ENCODE measurements at regions not wholly inside any gene's neighbourhood (a gene's known extent, or its start where the extent isn't known, plus 50 kb on each side); places are given as distances from the start of the nearest gene placed in this dataset.

- H3K4me1 Mint-ChIP-seq = no peaks in the 10 kb centered on the region
- ATAC-seq (replicated peaks) = no peak
- peaks cover 0 to 4% of the 10 kb centered on the region in 2 donors for H3K27me3 Mint-ChIP-seq
- H3K4me3 Mint-ChIP-seq = no peak overlapping the region
- H3K27ac Mint-ChIP-seq = no peak overlapping the region
- H3K9me3 Mint-ChIP-seq = peaks cover 0 to 1% of the 10 kb centered on the region in 2 donors
- no peaks in the 10 kb centered on the region for H3K36me3 Mint-ChIP-seq
- no peak for DNase-seq
Measured at GRCh38 chr5:57675236-57675635, 192.6 kb upstream of the ACTBL2 start.

- Mint-ChIP-seq H3K4me3 (no peak overlapping the region), H3K27me3 (peaks cover 0 to 4% of the 10 kb centered on the region in 2 donors), H3K9me3 (peaks cover 0 to 1% of the 10 kb centered on the region in 2 donors), H3K36me3 (no peaks in the 10 kb centered on the region), H3K4me1 (no peaks in the 10 kb centered on the region), H3K27ac (no peak overlapping the region)
- ATAC-seq (replicated peaks) (no peak), DNase-seq (no peak)
Measured at GRCh38 chr5:57671371-57671770, 188.8 kb upstream of the ACTBL2 start.

- H3K27ac Mint-ChIP-seq = no peak overlapping the region
- peaks cover 0 to 6% of the 10 kb centered on the region in 2 donors for H3K4me1 Mint-ChIP-seq
- H3K27me3 Mint-ChIP-seq = peaks cover 0 to 4% of the 10 kb centered on the region in 2 donors
- no peaks in the 10 kb centered on the region for H3K9me3 Mint-ChIP-seq
- no peaks in the 10 kb centered on the region for H3K36me3 Mint-ChIP-seq
- H3K4me3 Mint-ChIP-seq = no peak overlapping the region
- DNase-seq (no peak), ATAC-seq (replicated peaks) (no peak)
Measured at GRCh38 chr5:57666582-57666981, 184.0 kb upstream of the ACTBL2 start.

- H3K36me3 Mint-ChIP-seq = no peaks in the 10 kb centered on the region
- DNase-seq (no peak), ATAC-seq (replicated peaks) (no peak)
- no peak overlapping the region for H3K4me3 Mint-ChIP-seq
- H3K27me3 Mint-ChIP-seq = peaks cover 0 to 4% of the 10 kb centered on the region in 2 donors
- H3K27ac Mint-ChIP-seq = no peak overlapping the region
- H3K4me1 Mint-ChIP-seq = peaks cover 0 to 6% of the 10 kb centered on the region in 2 donors
- no peaks in the 10 kb centered on the region for H3K9me3 Mint-ChIP-seq
Measured at GRCh38 chr5:57665146-57665936, 182.7 kb upstream of the ACTBL2 start.

GRCh38 chr5:57664700-57665099 lies 182.1 kb upstream of the ACTBL2 start:
- Mint-ChIP-seq H3K4me1 (peaks cover 0 to 6% of the 10 kb centered on the region in 2 donors), H3K27me3 (peaks cover 0 to 4% of the 10 kb centered on the region in 2 donors), H3K27ac (no peak overlapping the region), H3K36me3 (no peaks in the 10 kb centered on the region), H3K9me3 (no peaks in the 10 kb centered on the region), H3K4me3 (no peak overlapping the region)
- no peak for ATAC-seq (replicated peaks)
- no peak for DNase-seq

- H3K36me3 Mint-ChIP-seq = no peaks in the 10 kb centered on the region
- peaks cover 0 to 7% of the 10 kb centered on the region in 2 donors for H3K27me3 Mint-ChIP-seq
- H3K27ac Mint-ChIP-seq = no peak overlapping the region
- ATAC-seq (replicated peaks) = no peak
- no peak for DNase-seq
- H3K9me3 Mint-ChIP-seq = peaks cover 0 to 4% of the 10 kb centered on the region in 2 donors
- no peak overlapping the region for H3K4me3 Mint-ChIP-seq
- peaks cover 0 to 6% of the 10 kb centered on the region in 2 donors for H3K4me1 Mint-ChIP-seq
Measured at GRCh38 chr5:57663466-57663865, 180.9 kb upstream of the ACTBL2 start.

GRCh38 chr5:57662991-57663390 lies 180.4 kb upstream of the ACTBL2 start:
- Mint-ChIP-seq H3K36me3 (no peaks in the 10 kb centered on the region), H3K9me3 (peaks cover 0 to 4% of the 10 kb centered on the region in 2 donors), H3K4me1 (peaks cover 0 to 6% of the 10 kb centered on the region in 2 donors), H3K4me3 (no peak overlapping the region), H3K27me3 (peaks cover 0 to 7% of the 10 kb centered on the region in 2 donors), H3K27ac (no peak overlapping the region)
- ATAC-seq (replicated peaks) = no peak
- no peak for DNase-seq

- Mint-ChIP-seq H3K27me3 (peaks cover 0 to 4% of the 10 kb centered on the region in 2 donors), H3K4me3 (no peak overlapping the region), H3K4me1 (peaks cover 0 to 6% of the 10 kb centered on the region in 2 donors), H3K27ac (no peak overlapping the region), H3K9me3 (peaks cover 0 to 4% of the 10 kb centered on the region in 2 donors), H3K36me3 (no peaks in the 10 kb centered on the region)
- DNase-seq (no peak), ATAC-seq (replicated peaks) (no peak)
Measured at GRCh38 chr5:57659886-57660285, 177.3 kb upstream of the ACTBL2 start.

- DNase-seq (no peak), ATAC-seq (replicated peaks) (no peak)
- Mint-ChIP-seq H3K4me3 (no peak overlapping the region), H3K27me3 (peaks cover 0 to 4% of the 10 kb centered on the region in 2 donors), H3K36me3 (no peaks in the 10 kb centered on the region), H3K9me3 (peaks cover 0 to 4% of the 10 kb centered on the region in 2 donors), H3K27ac (no peak overlapping the region), H3K4me1 (no peaks in the 10 kb centered on the region)
Measured at GRCh38 chr5:57658018-57658417, 175.4 kb upstream of the ACTBL2 start.

GRCh38 chr5:57655228-57655627 lies 172.6 kb upstream of the ACTBL2 start:
- Mint-ChIP-seq H3K36me3 (peaks cover 0 to under 1% of the 10 kb centered on the region in 2 donors), H3K27me3 (peaks cover 0 to 4% of the 10 kb centered on the region in 2 donors), H3K4me1 (no peaks in the 10 kb centered on the region), H3K9me3 (peaks cover 0 to 4% of the 10 kb centered on the region in 2 donors), H3K4me3 (no peak overlapping the region), H3K27ac (no peak overlapping the region)
- DNase-seq = no peak
- no peak for ATAC-seq (replicated peaks)

GRCh38 chr5:57653636-57654290 lies 171.2 kb upstream of the ACTBL2 start:
- H3K4me3 Mint-ChIP-seq = no peak overlapping the region
- peaks cover 0 to 1% of the 10 kb centered on the region in 2 donors for H3K9me3 Mint-ChIP-seq
- no peak for DNase-seq
- no peak overlapping the region for H3K27ac Mint-ChIP-seq
- ATAC-seq (replicated peaks) = no peak
- H3K27me3 Mint-ChIP-seq = peaks cover 0 to 3% of the 10 kb centered on the region in 2 donors
- H3K4me1 Mint-ChIP-seq = no peaks in the 10 kb centered on the region
- peaks cover 0 to 3% of the 10 kb centered on the region in 2 donors for H3K36me3 Mint-ChIP-seq

GRCh38 chr5:57651127-57651526 lies 168.5 kb upstream of the ACTBL2 start:
- Mint-ChIP-seq H3K4me3 (no peak overlapping the region), H3K9me3 (peaks cover 0 to 1% of the 10 kb centered on the region in 2 donors), H3K4me1 (no peaks in the 10 kb centered on the region), H3K27me3 (peaks cover 0 to 3% of the 10 kb centered on the region in 2 donors), H3K27ac (no peak overlapping the region), H3K36me3 (peaks cover 0 to 3% of the 10 kb centered on the region in 2 donors)
- no peak for ATAC-seq (replicated peaks)
- no peak for DNase-seq

GRCh38 chr5:57650360-57651069 lies 167.9 kb upstream of the ACTBL2 start:
- Mint-ChIP-seq H3K27me3 (peaks cover 0 to 3% of the 10 kb centered on the region in 2 donors), H3K27ac (no peak overlapping the region), H3K36me3 (peaks cover 0 to 3% of the 10 kb centered on the region in 2 donors), H3K9me3 (peaks cover 0 to 1% of the 10 kb centered on the region in 2 donors), H3K4me3 (no peak overlapping the region), H3K4me1 (no peaks in the 10 kb centered on the region)
- peak; percentile 17 for DNase-seq
- ATAC-seq (replicated peaks) = peak; percentile 53 to 67

GRCh38 chr5:57642698-57643097 lies 160.1 kb upstream of the ACTBL2 start:
- no peaks in the 10 kb centered on the region for H3K36me3 Mint-ChIP-seq

More at GRCh38 chr5:57642698-57643097, 160.1 kb upstream of the ACTBL2 start:
- ATAC-seq (replicated peaks) = no peak
- Mint-ChIP-seq H3K4me1 (no peaks in the 10 kb centered on the region), H3K27ac (no peak overlapping the region), H3K9me3 (no peaks in the 10 kb centered on the region), H3K27me3 (no peaks in the 10 kb centered on the region), H3K4me3 (no peak overlapping the region)
- DNase-seq = no peak
